Endodermal cell (in vitro differentiated cells): ENCODE measurements at regions not wholly inside any gene's neighbourhood (a gene's known extent, or its start where the extent isn't known, plus 50 kb on each side); places are given as distances from the start of the nearest gene placed in this dataset.

ENCODE experiments used
- DNase-seq: peaks from one replicate; pipeline ENCODE4 v3.0.0-alpha.2; 2017
- H3K27ac ChIP-seq: 2 replicates; pipeline ENCODE4 v1.5.1; 2013; ENCODE audit warnings: mild to moderate bottlenecking, low read depth, low read length, moderate library complexity
- H3K27me3 ChIP-seq: 2 replicates; pipeline ENCODE4 v1.6.1; 2013; ENCODE audit warnings: mild to moderate bottlenecking, low read length, moderate library complexity; ENCODE audit not compliant: insufficient read depth, control insufficient read depth, poor library complexity, severe bottlenecking
- H3K36me3 ChIP-seq: 2 replicates; pipeline ENCODE4 v1.7.0; 2013; ENCODE audit warnings: mild to moderate bottlenecking, low read length, moderate library complexity; ENCODE audit not compliant: control insufficient read depth, insufficient read depth
- H3K4me1 ChIP-seq: one replicate; pipeline ENCODE4 v1.7.0; 2013; ENCODE audit warnings: low read length; ENCODE audit not compliant: control insufficient read depth, insufficient read depth
- H3K4me3 ChIP-seq: 2 replicates; pipeline ENCODE4 v1.5.1; 2013; ENCODE audit warnings: mild to moderate bottlenecking, low read length, moderate library complexity
- H3K9ac ChIP-seq: 2 replicates; pipeline ENCODE4 v1.6.1; 2013; ENCODE audit warnings: mild to moderate bottlenecking, low read length, moderate library complexity; ENCODE audit not compliant: poor library complexity, severe bottlenecking; ENCODE audit errors: extremely low read depth
- H3K9me3 ChIP-seq: 2 replicates; pipeline ENCODE4 v1.6.1; 2013; ENCODE audit warnings: mild to moderate bottlenecking, low read length, moderate library complexity; ENCODE audit not compliant: control insufficient read depth
- H3K27ac Mint-ChIP-seq: 2 replicates; pipeline ENCODE4 v1.8.0; 2020; ENCODE audit warnings: mixed read lengths
- H3K27me3 Mint-ChIP-seq: 2 replicates; pipeline ENCODE4 v1.8.0; 2021; ENCODE audit warnings: mild to moderate bottlenecking, mixed read lengths; ENCODE audit not compliant: insufficient read depth
- H3K36me3 Mint-ChIP-seq: 2 replicates; pipeline ENCODE4 v1.8.0; 2020; ENCODE audit warnings: low read depth, mixed read lengths
- H3K4me1 Mint-ChIP-seq: 2 replicates; pipeline ENCODE4 v1.8.0; 2020; ENCODE audit warnings: mixed read lengths
- H3K4me3 Mint-ChIP-seq: 2 replicates; pipeline ENCODE4 v1.8.0; 2020; ENCODE audit warnings: mild to moderate bottlenecking, moderate library complexity, mixed read lengths
- H3K9me3 Mint-ChIP-seq: 2 replicates; pipeline ENCODE4 v1.8.0; 2020; ENCODE audit warnings: mild to moderate bottlenecking, mixed read lengths
- WGBS, 2 experiments: methylation state at CpG; one replicate each; pipeline versions ENCODE4 v1.1.5 to v1.1.7; 2013; ENCODE audit warnings: missing lambda C conversion rate in 2 of 2, mixed read lengths in 1 of 2; ENCODE audit not compliant: insufficient coverage in 1 of 2, insufficient read length in 1 of 2; 5-methylcytosine and 5-hydroxymethylcytosine counted together
- TF ChIP-seq, protein P1 (sequence below): fragments of 200-600 bp; sonication (generic); conservative IDR thresholded peaks from 2 replicates; pipeline ENCODE4 v1.5.0; 2021; ENCODE audit warnings: antibody characterized with exemption, mild to moderate bottlenecking

DNA sequence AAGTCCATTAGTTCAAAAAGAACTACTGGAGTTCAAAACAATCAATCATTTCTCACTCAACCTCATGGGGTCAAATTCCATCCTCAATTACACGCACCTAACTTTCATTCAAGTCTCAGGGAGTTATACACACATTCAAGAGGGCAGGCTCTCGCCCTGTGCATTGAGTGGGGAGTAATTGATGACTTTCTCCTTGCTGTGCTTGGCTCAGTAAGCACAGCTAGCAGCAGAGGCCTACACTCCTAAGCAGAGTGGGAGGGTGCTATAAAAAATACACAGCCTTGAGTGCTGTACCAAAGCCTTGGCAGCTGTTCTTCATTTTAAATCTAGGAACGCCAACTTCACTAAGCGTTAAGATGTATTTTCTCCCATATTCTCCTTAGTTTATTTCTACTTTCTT lies 958.3 kb upstream of the ADGRL3 start:
- H3K4me3 ChIP-seq: no peak overlapping the region
- no peaks in the 10 kb centered on the region for H3K36me3 ChIP-seq
- H3K27ac Mint-ChIP-seq: no peak overlapping the region
- H3K27me3 Mint-ChIP-seq: no peaks in the 10 kb centered on the region
- TF ChIP-seq, protein P1, sequence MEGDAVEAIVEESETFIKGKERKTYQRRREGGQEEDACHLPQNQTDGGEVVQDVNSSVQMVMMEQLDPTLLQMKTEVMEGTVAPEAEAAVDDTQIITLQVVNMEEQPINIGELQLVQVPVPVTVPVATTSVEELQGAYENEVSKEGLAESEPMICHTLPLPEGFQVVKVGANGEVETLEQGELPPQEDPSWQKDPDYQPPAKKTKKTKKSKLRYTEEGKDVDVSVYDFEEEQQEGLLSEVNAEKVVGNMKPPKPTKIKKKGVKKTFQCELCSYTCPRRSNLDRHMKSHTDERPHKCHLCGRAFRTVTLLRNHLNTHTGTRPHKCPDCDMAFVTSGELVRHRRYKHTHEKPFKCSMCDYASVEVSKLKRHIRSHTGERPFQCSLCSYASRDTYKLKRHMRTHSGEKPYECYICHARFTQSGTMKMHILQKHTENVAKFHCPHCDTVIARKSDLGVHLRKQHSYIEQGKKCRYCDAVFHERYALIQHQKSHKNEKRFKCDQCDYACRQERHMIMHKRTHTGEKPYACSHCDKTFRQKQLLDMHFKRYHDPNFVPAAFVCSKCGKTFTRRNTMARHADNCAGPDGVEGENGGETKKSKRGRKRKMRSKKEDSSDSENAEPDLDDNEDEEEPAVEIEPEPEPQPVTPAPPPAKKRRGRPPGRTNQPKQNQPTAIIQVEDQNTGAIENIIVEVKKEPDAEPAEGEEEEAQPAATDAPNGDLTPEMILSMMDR: no peak
- no peaks in the 10 kb centered on the region for H3K4me1 Mint-ChIP-seq
- H3K4me1 ChIP-seq: no peaks in the 10 kb centered on the region
- no peaks in the 10 kb centered on the region for H3K9me3 Mint-ChIP-seq
- WGBS, 2 experiments: 96% methylated on average over 4 of the region's 4 CpGs; no CpG with 5 or more reads in 1 of the 2 experiments
- no peak for DNase-seq
- H3K36me3 Mint-ChIP-seq: no peaks in the 10 kb centered on the region
- H3K27ac ChIP-seq: no peak overlapping the region
- H3K9me3 ChIP-seq: no peaks in the 10 kb centered on the region
- H3K4me3 Mint-ChIP-seq: no peak overlapping the region
- no peaks in the 10 kb centered on the region for H3K27me3 ChIP-seq
- H3K9ac ChIP-seq: no peak overlapping the region

DNA sequence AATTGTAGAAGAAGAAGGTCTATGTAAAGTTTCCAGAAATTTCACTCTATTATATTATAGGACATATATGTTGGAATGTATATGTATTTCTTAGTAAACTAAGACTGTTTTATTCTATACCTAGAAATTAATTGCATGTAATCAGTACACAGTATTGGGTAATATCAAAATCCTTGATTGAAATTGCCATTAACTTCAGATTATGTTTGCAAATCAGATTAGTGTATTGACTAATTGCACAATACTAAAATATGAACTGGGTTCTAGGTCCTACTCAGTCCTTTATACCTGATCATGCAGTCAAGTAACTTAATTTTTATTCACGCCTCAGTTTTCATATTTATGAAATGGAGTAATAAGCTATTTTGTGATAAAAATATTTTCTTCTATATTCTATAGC lies 950.3 kb upstream of the ADGRL3 start:
- Mint-ChIP-seq H3K4me1 (no peaks in the 10 kb centered on the region), H3K27ac (no peak overlapping the region), H3K27me3 (no peaks in the 10 kb centered on the region), H3K36me3 (no peaks in the 10 kb centered on the region), H3K9me3 (no peaks in the 10 kb centered on the region), H3K4me3 (no peak overlapping the region)
- Histone ChIP-seq H3K9me3 (no peaks in the 10 kb centered on the region), H3K36me3 (no peaks in the 10 kb centered on the region), H3K27ac (no peak overlapping the region), H3K4me1 (no peaks in the 10 kb centered on the region), H3K9ac (no peak overlapping the region), H3K27me3 (no peaks in the 10 kb centered on the region), H3K4me3 (no peak overlapping the region)
- no peak for DNase-seq
- WGBS, 2 experiments: no CpG with 5 or more reads among the region's 1 CpG
- TF ChIP-seq, protein P1: no peak

DNA sequence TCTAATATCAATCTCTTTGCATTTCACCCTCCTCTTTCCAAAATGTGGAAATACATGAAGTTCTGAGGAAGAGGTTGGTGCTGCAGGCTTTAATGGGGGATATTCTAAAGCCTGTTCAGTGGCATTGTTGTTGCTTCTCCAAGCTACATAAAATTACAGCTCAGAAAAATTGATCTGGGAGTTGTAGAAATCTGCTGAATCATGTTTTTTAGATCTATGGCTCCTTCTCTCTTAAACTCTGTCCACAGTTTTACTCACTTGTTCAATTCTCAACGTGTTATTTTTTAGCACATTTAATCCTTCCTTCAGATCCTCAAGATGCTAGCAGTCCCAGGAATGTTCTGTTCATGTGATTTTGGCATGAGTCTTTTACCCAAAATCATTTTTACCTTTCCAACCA lies 949.5 kb upstream of the ADGRL3 start:
- TF ChIP-seq, protein P1: no peak
- Mint-ChIP-seq H3K36me3 (no peaks in the 10 kb centered on the region), H3K27me3 (no peaks in the 10 kb centered on the region), H3K4me3 (no peak overlapping the region), H3K27ac (peak overlapping the region; percentile 27), H3K9me3 (no peaks in the 10 kb centered on the region), H3K4me1 (no peaks in the 10 kb centered on the region)
- H3K9me3 ChIP-seq: no peaks in the 10 kb centered on the region
- WGBS, 2 experiments: 83 to 85% methylated on average over 1 of the region's 1 CpG
- no peak overlapping the region for H3K4me3 ChIP-seq
- H3K27me3 ChIP-seq: no peaks in the 10 kb centered on the region
- no peaks in the 10 kb centered on the region for H3K4me1 ChIP-seq
- no peak for DNase-seq
- H3K9ac ChIP-seq: no peak overlapping the region
- no peak overlapping the region for H3K27ac ChIP-seq
- no peaks in the 10 kb centered on the region for H3K36me3 ChIP-seq
